Naive B cell (primary cell): ENCODE measurements at regions not wholly inside any gene's neighbourhood (a gene's known extent, or its start where the extent isn't known, plus 50 kb on each side); places are given as distances from the start of the nearest gene placed in this dataset.
"Not testable (repeated sequence)": the region's sequence is repeated elsewhere in the genome, so short reads cannot be mapped to it uniquely, and the experiment has no call there.

ENCODE experiments used
- ATAC-seq, 2 donors: fragments of 150-1000 bp; cut with Tn5 transposase; 2 replicates each; pipeline ENCODE4 v1.10.0; 2021; ENCODE audit warnings: low read depth in 2 of 2, mild to moderate bottlenecking in 2 of 2, moderate library complexity in 2 of 2
- DNase-seq: peaks from one replicate; pipeline ENCODE4 v3.0.0; 2022
- H3K27ac Mint-ChIP-seq, 6 donors: one replicate each; pipeline ENCODE4 v1.8.0; 2020 to 2022; ENCODE audit warnings: mild to moderate bottlenecking in 6 of 6, mixed read lengths in 6 of 6, moderate library complexity in 5 of 6, inconsistent platforms in 2 of 6
- H3K27me3 Mint-ChIP-seq, 3 donors: one replicate each; pipeline ENCODE4 v1.8.0; 2021 to 2022; ENCODE audit warnings: mixed read lengths in 3 of 3, mild to moderate bottlenecking in 1 of 3
- H3K36me3 Mint-ChIP-seq, 2 donors: one replicate each; pipeline ENCODE4 v1.8.0; 2020 to 2022; ENCODE audit warnings: mixed read lengths in 2 of 2, inconsistent platforms in 1 of 2, mild to moderate bottlenecking in 1 of 2
- H3K4me1 Mint-ChIP-seq, 3 donors: one replicate each; pipeline ENCODE4 v1.8.0; 2020 to 2022; ENCODE audit warnings: mixed read lengths in 3 of 3, inconsistent platforms in 1 of 3, mild to moderate bottlenecking in 1 of 3, moderate library complexity in 1 of 3
- H3K4me3 Mint-ChIP-seq, 8 donors: one replicate each; pipeline ENCODE4 v1.8.0; 2020 to 2022; ENCODE audit warnings: mild to moderate bottlenecking in 8 of 8, mixed read lengths in 8 of 8, moderate library complexity in 8 of 8, inconsistent platforms in 2 of 8
- H3K9me3 Mint-ChIP-seq, 7 donors: one replicate each; pipeline ENCODE4 v1.8.0; 2020 to 2022; ENCODE audit warnings: mixed read lengths in 7 of 7, mild to moderate bottlenecking in 5 of 7, inconsistent platforms in 2 of 7, moderate library complexity in 1 of 7

- Mint-ChIP-seq H3K27ac (peak overlapping the region in 1 of 6 donors; percentile 20), H3K4me1 (peaks cover 0 to 15% (median 0%) of the 10 kb centered on the region in 3 donors), H3K9me3 (peaks cover 26 to 79% (median 50%) of the 10 kb centered on the region in 7 donors), H3K36me3 (peaks cover 0 to 41% of the 10 kb centered on the region in 2 donors)
- ATAC-seq, H3K4me3 Mint-ChIP-seq, DNase-seq, H3K27me3 Mint-ChIP-seq: not testable (repeated sequence)
Measured at GRCh38 chr20:29308956-29309355, 1948.5 kb upstream of the DEFB115 start.

- Mint-ChIP-seq H3K36me3 (peaks cover 0 to 46% of the 10 kb centered on the region in 2 donors), H3K4me1 (peaks cover 0 to 15% (median 0%) of the 10 kb centered on the region in 3 donors), H3K9me3 (peaks cover 24 to 78% (median 53%) of the 10 kb centered on the region in 7 donors)
- ATAC-seq, DNase-seq, H3K27ac Mint-ChIP-seq, H3K4me3 Mint-ChIP-seq, H3K27me3 Mint-ChIP-seq: not testable (repeated sequence)
Measured at GRCh38 chr20:29309481-29309880, 1948.0 kb upstream of the DEFB115 start.

- H3K36me3 Mint-ChIP-seq = peaks cover 0 to 31% of the 10 kb centered on the region in 2 donors
- peaks cover 8 to 66% (median 40%) of the 10 kb centered on the region in 7 donors for H3K9me3 Mint-ChIP-seq
- not testable (repeated sequence) for H3K27me3 Mint-ChIP-seq, H3K4me3 Mint-ChIP-seq, ATAC-seq, DNase-seq, H3K27ac Mint-ChIP-seq
- H3K4me1 Mint-ChIP-seq = peaks cover 0 to 11% (median 0%) of the 10 kb centered on the region in 3 donors
Measured at GRCh38 chr20:29311046-29311445, 1946.4 kb upstream of the DEFB115 start.

GRCh38 chr20:29312679-29313078 lies 1944.8 kb upstream of the DEFB115 start:
- peaks cover 5 to 67% (median 32%) of the 10 kb centered on the region in 7 donors for H3K9me3 Mint-ChIP-seq
- DNase-seq, ATAC-seq, H3K27me3 Mint-ChIP-seq, H3K27ac Mint-ChIP-seq, H3K4me3 Mint-ChIP-seq: not testable (repeated sequence)
- peaks cover 0 to 28% of the 10 kb centered on the region in 2 donors for H3K36me3 Mint-ChIP-seq
- peaks cover 0 to 11% (median 0%) of the 10 kb centered on the region in 3 donors for H3K4me1 Mint-ChIP-seq

GRCh38 chr20:29313481-29313880 lies 1944.0 kb upstream of the DEFB115 start:
- DNase-seq (no peak), ATAC-seq (no peak)
- H3K36me3 Mint-ChIP-seq = peaks cover 0 to 20% of the 10 kb centered on the region in 2 donors
- H3K9me3 Mint-ChIP-seq = peaks cover 0 to 61% (median 27%) of the 10 kb centered on the region in 7 donors
- no peak overlapping the region for H3K4me3 Mint-ChIP-seq
- H3K27me3 Mint-ChIP-seq = no peaks in the 10 kb centered on the region
- peaks cover 0 to 7% (median 0%) of the 10 kb centered on the region in 3 donors for H3K4me1 Mint-ChIP-seq
- H3K27ac Mint-ChIP-seq = no peak overlapping the region

- Mint-ChIP-seq H3K27ac (no peak overlapping the region), H3K4me3 (no peak overlapping the region), H3K9me3 (peaks cover 0 to 58% (median 25%) of the 10 kb centered on the region in 7 donors), H3K27me3 (peaks cover 0 to 5% (median 0%) of the 10 kb centered on the region in 3 donors), H3K36me3 (peaks cover 0 to 12% of the 10 kb centered on the region in 2 donors), H3K4me1 (peaks cover 0 to under 1% (median 0%) of the 10 kb centered on the region in 3 donors)
- DNase-seq = no peak
- no peak for ATAC-seq
Measured at GRCh38 chr20:29314294-29314693, 1943.2 kb upstream of the DEFB115 start.

- Mint-ChIP-seq H3K27me3 (peaks cover 0 to 5% (median 0%) of the 10 kb centered on the region in 3 donors), H3K36me3 (peaks cover 0 to 6% of the 10 kb centered on the region in 2 donors), H3K9me3 (peaks cover 0 to 42% (median 20%) of the 10 kb centered on the region in 7 donors), H3K4me1 (no peaks in the 10 kb centered on the region), H3K4me3 (peak overlapping the region in 2 of 8 donors; percentile 25), H3K27ac (no peak overlapping the region)
- no peak for ATAC-seq
- DNase-seq = no peak
Measured at GRCh38 chr20:29318871-29319461, 1938.5 kb upstream of the DEFB115 start.

- H3K4me1 Mint-ChIP-seq = no peaks in the 10 kb centered on the region
- H3K9me3 Mint-ChIP-seq = peaks cover 0 to 37% (median 13%) of the 10 kb centered on the region in 7 donors
- H3K36me3 Mint-ChIP-seq = no peaks in the 10 kb centered on the region
- no peak overlapping the region for H3K27ac Mint-ChIP-seq
- peaks cover 0 to 5% (median 0%) of the 10 kb centered on the region in 3 donors for H3K27me3 Mint-ChIP-seq
- DNase-seq (no peak), ATAC-seq (no peak)
- H3K4me3 Mint-ChIP-seq = no peak overlapping the region
Measured at GRCh38 chr20:29319725-29320124, 1937.7 kb upstream of the DEFB115 start.

GRCh38 chr20:29320216-29320949 lies 1937.1 kb upstream of the DEFB115 start:
- H3K36me3 Mint-ChIP-seq, DNase-seq, H3K27me3 Mint-ChIP-seq, ATAC-seq, H3K4me1 Mint-ChIP-seq: not testable (repeated sequence)
- peak overlapping the region in 1 of 8 donors; percentile 38 for H3K4me3 Mint-ChIP-seq
- peaks cover 0 to 39% (median 16%) of the 10 kb centered on the region in 7 donors for H3K9me3 Mint-ChIP-seq
- H3K27ac Mint-ChIP-seq = peak overlapping the region in 1 of 6 donors; percentile 61

GRCh38 chr20:29323631-29324515 lies 1933.6 kb upstream of the DEFB115 start:
- Mint-ChIP-seq H3K9me3 (peaks cover 6 to 41% (median 27%) of the 10 kb centered on the region in 7 donors), H3K27me3 (peaks cover 0 to 18% (median 17%) of the 10 kb centered on the region in 3 donors), H3K36me3 (peaks cover 4 to 12% of the 10 kb centered on the region in 2 donors)
- H3K4me3 Mint-ChIP-seq, ATAC-seq, DNase-seq, H3K4me1 Mint-ChIP-seq, H3K27ac Mint-ChIP-seq: not testable (repeated sequence)

- H3K36me3 Mint-ChIP-seq = peaks cover 4 to 12% of the 10 kb centered on the region in 2 donors
- DNase-seq, H3K4me3 Mint-ChIP-seq, H3K27ac Mint-ChIP-seq, H3K4me1 Mint-ChIP-seq, ATAC-seq: not testable (repeated sequence)
- H3K9me3 Mint-ChIP-seq = peaks cover 6 to 43% (median 27%) of the 10 kb centered on the region in 7 donors
- H3K27me3 Mint-ChIP-seq = peaks cover 0 to 18% (median 16%) of the 10 kb centered on the region in 3 donors
Measured at GRCh38 chr20:29324516-29325303, 1932.8 kb upstream of the DEFB115 start.

- H3K4me3 Mint-ChIP-seq = no peak overlapping the region
- H3K36me3 Mint-ChIP-seq = peaks cover 4 to 14% of the 10 kb centered on the region in 2 donors
- H3K9me3 Mint-ChIP-seq = peaks cover 9 to 46% (median 29%) of the 10 kb centered on the region in 7 donors
- H3K27ac Mint-ChIP-seq = no peak overlapping the region
- DNase-seq = no peak
- ATAC-seq = no peak
- H3K27me3 Mint-ChIP-seq = peaks cover 0 to 18% (median 16%) of the 10 kb centered on the region in 3 donors
- peaks cover 0 to 6% (median 0%) of the 10 kb centered on the region in 3 donors for H3K4me1 Mint-ChIP-seq
Measured at GRCh38 chr20:29325304-29325640, 1932.2 kb upstream of the DEFB115 start.
